ENCODE measurements at regions not wholly inside any gene's neighbourhood (a gene's known extent, or its start where the extent isn't known, plus 50 kb on each side); places are given as distances from the start of the nearest gene placed in this dataset.

GRCh38 chr4:129532573-129532972 is 436.6 kb downstream of the C4orf33 start:
- H3K4me1 Mint-ChIP-seq (ENCODE audit: low read depth), result no peaks in the 10 kb centered on the region
- no peak overlapping the region for H3K4me3 Mint-ChIP-seq (ENCODE audit: unreplicated experiment)
- H3K9me3 Mint-ChIP-seq (ENCODE audit: low read depth), result no peaks in the 10 kb centered on the region
- no peak for DNase-seq (ENCODE audit: low spot score)
- H3K27me3 Mint-ChIP-seq (ENCODE audit: low read depth), result peaks cover 5% of the 10 kb centered on the region
- H3K36me3 Mint-ChIP-seq (ENCODE audit: low read depth), result no peaks in the 10 kb centered on the region
- H3K27ac Mint-ChIP-seq (ENCODE audit: unreplicated experiment), result no peak overlapping the region
- no peak for TF ChIP-seq CTCF (IDR thresholded peaks at IDR 0.05)

- Mint-ChIP-seq H3K27me3 (ENCODE audit: low read depth) (peaks cover 2% of the 10 kb centered on the region), H3K36me3 (ENCODE audit: low read depth) (no peaks in the 10 kb centered on the region), H3K9me3 (ENCODE audit: low read depth) (no peaks in the 10 kb centered on the region), H3K4me1 (ENCODE audit: low read depth) (no peaks in the 10 kb centered on the region), H3K27ac (ENCODE audit: unreplicated experiment) (no peak overlapping the region), H3K4me3 (ENCODE audit: unreplicated experiment) (no peak overlapping the region)
- no peak for DNase-seq (ENCODE audit: low spot score)
- TF ChIP-seq CTCF (IDR thresholded peaks at IDR 0.05), result no peak
These were observed 447.3 kb downstream of the C4orf33 start for GRCh38 chr4:129543299-129543698.

- no peak for TF ChIP-seq CTCF (IDR thresholded peaks at IDR 0.05)
- H3K4me1 Mint-ChIP-seq (ENCODE audit: low read depth), result peaks cover 11% of the 10 kb centered on the region
- H3K36me3 Mint-ChIP-seq (ENCODE audit: low read depth), result no peaks in the 10 kb centered on the region
- no peak overlapping the region for H3K4me3 Mint-ChIP-seq (ENCODE audit: unreplicated experiment)
- H3K27me3 Mint-ChIP-seq (ENCODE audit: low read depth), result no peaks in the 10 kb centered on the region
- H3K27ac Mint-ChIP-seq (ENCODE audit: unreplicated experiment), result no peak overlapping the region
- no peaks in the 10 kb centered on the region for H3K9me3 Mint-ChIP-seq (ENCODE audit: low read depth)
- DNase-seq (ENCODE audit: low spot score), result no peak
These were observed 449.8 kb downstream of the C4orf33 start for GRCh38 chr4:129545599-129546278.

- Mint-ChIP-seq H3K27me3 (ENCODE audit: low read depth) (no peaks in the 10 kb centered on the region), H3K4me1 (ENCODE audit: low read depth) (peaks cover 11% of the 10 kb centered on the region)
These were observed 450.6 kb downstream of the C4orf33 start for GRCh38 chr4:129546531-129546930.

GRCh38 chr4:129550281-129550785 is 454.4 kb downstream of the C4orf33 start:
- Mint-ChIP-seq H3K4me3 (ENCODE audit: unreplicated experiment) (no peak overlapping the region), H3K27me3 (ENCODE audit: low read depth) (no peaks in the 10 kb centered on the region), H3K4me1 (ENCODE audit: low read depth) (peaks cover 11% of the 10 kb centered on the region), H3K9me3 (ENCODE audit: low read depth) (no peaks in the 10 kb centered on the region), H3K36me3 (ENCODE audit: low read depth) (no peaks in the 10 kb centered on the region), H3K27ac (ENCODE audit: unreplicated experiment) (no peak overlapping the region)
- no peak for DNase-seq (ENCODE audit: low spot score)
- TF ChIP-seq CTCF (IDR thresholded peaks at IDR 0.05), result no peak

More at GRCh38 chr4:129546531-129546930, 450.6 kb downstream of the C4orf33 start:
- no peak overlapping the region for H3K27ac Mint-ChIP-seq (ENCODE audit: unreplicated experiment)
- no peak for DNase-seq (ENCODE audit: low spot score)
- H3K9me3 Mint-ChIP-seq (ENCODE audit: low read depth), result no peaks in the 10 kb centered on the region
- H3K4me3 Mint-ChIP-seq (ENCODE audit: unreplicated experiment), result no peak overlapping the region
- no peaks in the 10 kb centered on the region for H3K36me3 Mint-ChIP-seq (ENCODE audit: low read depth)
- TF ChIP-seq CTCF (IDR thresholded peaks at IDR 0.05), result no peak

Data from chondrocyte (in vitro differentiated cells).